A549 (cell line): ENCODE measurements at regions not wholly inside any gene's neighbourhood (a gene's known extent, or its start where the extent isn't known, plus 50 kb on each side); places are given as distances from the start of the nearest gene placed in this dataset.

Source experiments
- ATAC-seq, 2 experiments: fragments of 200-7000 bp in 1 of 2; fragments of >200 bp in 1 of 2; cut with Nextera tagmentation in 1 of 2; cut with Tn5 transposase in 1 of 2; 3 replicates each; pipeline versions ENCODE4 v1.8.0 to v1.9.1; 2018 to 2020; ENCODE audit warnings: mild to moderate bottlenecking in 1 of 2, moderate library complexity in 1 of 2
- CTCF ChIA-PET: fragments of 300-600 bp; sonication (Branson Sonifier 250); formaldehyde crosslinking; extraction: SDS; loops from one replicate; lab custom pipeline; 2021; ENCODE audit warnings: antibody characterized with exemption, inconsistent platforms; lab: Yijun Ruan, JAX
- POLR2A ChIA-PET: fragments of 350-600 bp; formaldehyde crosslinking; extraction: SDS; loops from one replicate; lab custom pipeline; 2021; ENCODE audit warnings: antibody characterized with exemption, inconsistent platforms; lab: Yijun Ruan, JAX
- DNase-seq, 2 experiments: peaks; one replicate each; pipeline versions ENCODE4 v3.0.0 to v3.0.0-alpha.2; 2011 to 2016; ENCODE audit warnings: low read depth in 1 of 2, low spot score in 1 of 2
- FAIRE-seq: peaks from 2 replicates; lab custom pipeline; 2011; peaks lifted over from hg19 to GRCh38; lab: Jason Lieb, UNC
- H3K27ac ChIP-seq, 2 experiments: fragments of >200 bp; sonication (Bioruptor Twin); formaldehyde crosslinking; 3 replicates each; pipeline ENCODE4 v1.5.1; 2016 to 2017
- H3K4me1 ChIP-seq: fragments of >200 bp; sonication (Bioruptor Twin); formaldehyde crosslinking; 3 replicates; pipeline ENCODE4 v1.6.1; 2016
- H3K4me2 ChIP-seq: fragments of >200 bp; sonication (Bioruptor Twin); formaldehyde crosslinking; 3 replicates; pipeline ENCODE4 v1.6.1; 2016
- H3K4me3 ChIP-seq: fragments of >200 bp; sonication (Bioruptor Twin); formaldehyde crosslinking; 3 replicates; pipeline ENCODE4 v1.5.1; 2016
- H3K9me3 ChIP-seq: fragments of >200 bp; sonication (Bioruptor Twin); formaldehyde crosslinking; 3 replicates; pipeline ENCODE4 v1.6.1; 2016
- BHLHE40 ChIP-seq: IDR thresholded peaks from 2 replicates; pipeline ENCODE4 v1.6.1; 2012; ENCODE audit warnings: low read depth, low read length, inconsistent platforms
- CBX2 ChIP-seq: fragments of 200-600 bp; sonication (generic); IDR thresholded peaks from 2 replicates; pipeline ENCODE4 v1.6.1; 2016; ENCODE audit warnings: low read depth, mild to moderate bottlenecking, borderline replicate concordance
- CBX8 ChIP-seq: fragments of 200-600 bp; sonication (generic); IDR thresholded peaks from 2 replicates; pipeline ENCODE4 v1.6.1; 2016
- CEBPB ChIP-seq, 2 experiments: fragments of >200 bp in 1 of 2; sonication (Bioruptor Twin) in 1 of 2; formaldehyde crosslinking in 1 of 2; IDR thresholded peaks; 2 replicates each; pipeline ENCODE4 v1.6.1; 2012 to 2016
- CHD2 ChIP-seq: fragments of 150-350 bp; IDR thresholded peaks from 2 replicates; pipeline ENCODE4 v1.6.1; 2014; ENCODE audit warnings: low read length; ENCODE audit not compliant: partially characterized antibody
- EHF ChIP-seq: fragments of 250-450 bp; sonication (Bioruptor Pico); IDR thresholded peaks from 2 replicates; pipeline ENCODE4 v1.5.0; 2020; ENCODE audit warnings: mild to moderate bottlenecking
- ESRRA ChIP-seq: fragments of 150-350 bp; IDR thresholded peaks from 2 replicates; pipeline ENCODE4 v1.6.1; 2014; ENCODE audit warnings: mild to moderate bottlenecking, low read length, borderline replicate concordance
- FOSL2 ChIP-seq, 2 experiments: fragments of 450-650 bp in 1 of 2; fragments of >200 bp in 1 of 2; sonication (Bioruptor Twin) in 1 of 2; formaldehyde crosslinking; IDR thresholded peaks; 2 replicates each; pipeline versions ENCODE4 v1.5.0 to v1.6.1; 2016 to 2020; ENCODE audit warnings: mild to moderate bottlenecking in 1 of 2, moderate library complexity in 1 of 2
- GATA3 ChIP-seq: IDR thresholded peaks from 2 replicates; pipeline ENCODE4 v1.6.1; 2012; ENCODE audit warnings: borderline replicate concordance
- HDAC2 ChIP-seq: fragments of 200-600 bp; sonication (generic); IDR thresholded peaks from 2 replicates; pipeline ENCODE4 v1.6.1; 2016
- JUN ChIP-seq, 2 experiments: fragments of >200 bp; sonication (Bioruptor Twin); formaldehyde crosslinking; IDR thresholded peaks; 2 replicates in 1 of 2; 3 replicates in 1 of 2; pipeline ENCODE4 v1.6.1; 2016 to 2017
- JUNB ChIP-seq: fragments of >200 bp; sonication (Bioruptor Twin); formaldehyde crosslinking; IDR thresholded peaks from 2 replicates; pipeline ENCODE4 v1.6.1; 2016
- KDM1A ChIP-seq: fragments of 200-600 bp; sonication (generic); IDR thresholded peaks from 2 replicates; pipeline ENCODE4 v1.6.1; 2016; ENCODE audit warnings: low read depth, mild to moderate bottlenecking
- KDM5A ChIP-seq: fragments of 200-600 bp; sonication (generic); IDR thresholded peaks from 2 replicates; pipeline ENCODE4 v1.6.1; 2016; ENCODE audit warnings: antibody characterized with exemption, mild to moderate bottlenecking
- MAFK ChIP-seq: fragments of 450-650 bp; IDR thresholded peaks from 2 replicates; pipeline ENCODE4 v1.6.1; 2014; ENCODE audit not compliant: partially characterized antibody
- MYC ChIP-seq: IDR thresholded peaks from 2 replicates; pipeline ENCODE4 v1.6.1; 2012; ENCODE audit warnings: mild to moderate bottlenecking, inconsistent platforms, low read length, improper control_type of control experiment, borderline replicate concordance
- NPAS2 ChIP-seq: fragments of 250-450 bp; sonication (Bioruptor Pico); IDR thresholded peaks from 2 replicates; pipeline ENCODE4 v1.8.0; 2022; ENCODE audit warnings: mild to moderate bottlenecking, moderate library complexity, borderline replicate concordance
- NR3C1 ChIP-seq: fragments of >200 bp; sonication (Bioruptor Twin); formaldehyde crosslinking; IDR thresholded peaks from 3 replicates; pipeline ENCODE4 v1.6.1; 2017
- PHF8 ChIP-seq: fragments of 200-600 bp; sonication (generic); IDR thresholded peaks from 2 replicates; pipeline ENCODE4 v1.6.1; 2016; ENCODE audit warnings: low read depth, mild to moderate bottlenecking, antibody characterized with exemption, moderate library complexity, borderline replicate concordance
- POLR2A ChIP-seq: IDR thresholded peaks from 2 replicates; pipeline ENCODE4 v1.6.1; 2012; ENCODE audit warnings: mild to moderate bottlenecking, low read length
- POLR2AphosphoS2 ChIP-seq: conservative IDR thresholded peaks from 2 replicates; pipeline ENCODE4 v1.6.1; 2012; ENCODE audit warnings: low read length, improper control_type of control experiment, inconsistent platforms
- RARB ChIP-seq: fragments of 250-450 bp; sonication (Bioruptor Pico); IDR thresholded peaks from 2 replicates; pipeline ENCODE4 v1.8.0; 2021; ENCODE audit warnings: mild to moderate bottlenecking, moderate library complexity
- RCOR1 ChIP-seq: fragments of 150-350 bp; IDR thresholded peaks from 2 replicates; pipeline ENCODE4 v1.6.1; 2014; ENCODE audit warnings: antibody characterized with exemption, low read length, low read depth
- RNF2 ChIP-seq: fragments of 200-600 bp; sonication (generic); IDR thresholded peaks from 2 replicates; pipeline ENCODE4 v1.6.1; 2016; ENCODE audit warnings: low read depth, mild to moderate bottlenecking, antibody characterized with exemption, moderate library complexity, borderline replicate concordance
- TFCP2L1 ChIP-seq: fragments of 250-450 bp; sonication (Bioruptor Pico); IDR thresholded peaks from 2 replicates; pipeline ENCODE4 v1.5.0; 2021; ENCODE audit warnings: mild to moderate bottlenecking
- TP53 ChIP-seq: fragments of 250-450 bp; sonication (Bioruptor Pico); IDR thresholded peaks from 2 replicates; pipeline ENCODE4 v1.5.0; 2021; ENCODE audit warnings: mild to moderate bottlenecking, moderate library complexity
- ZSCAN20 ChIP-seq: fragments of 250-450 bp; sonication (Bioruptor Pico); IDR thresholded peaks from 2 replicates; pipeline ENCODE4 v1.8.0; 2022; ENCODE audit warnings: mild to moderate bottlenecking, moderate library complexity
- WGBS: methylation state at CpG from one replicate; pipeline ENCODE4 v1.1.6; 2017; ENCODE audit errors: missing lambda C conversion rate; 5-methylcytosine and 5-hydroxymethylcytosine counted together
- TF ChIP-seq, protein P1 (sequence below): IDR thresholded peaks from 2 replicates; pipeline ENCODE4 v1.6.1; 2012
- TF ChIP-seq, protein P2 (sequence below): IDR thresholded peaks from 2 replicates; pipeline ENCODE4 v1.6.1; 2012
- TF ChIP-seq, protein P3 (sequence below): fragments of 450-650 bp; IDR thresholded peaks from 2 replicates; pipeline ENCODE4 v1.6.1; 2014; ENCODE audit warnings: antibody characterized with exemption
- TF ChIP-seq, protein P4 (sequence below): fragments of 150-350 bp; IDR thresholded peaks from 2 replicates; pipeline ENCODE4 v1.6.1; 2014; ENCODE audit warnings: low read depth, mild to moderate bottlenecking, low read length
- TF ChIP-seq, protein P5 (sequence below): fragments of 250-450 bp; sonication (Bioruptor Pico); IDR thresholded peaks from 2 replicates; pipeline ENCODE4 v1.5.0; 2020; ENCODE audit warnings: low read depth, mild to moderate bottlenecking, moderate library complexity

DNA sequence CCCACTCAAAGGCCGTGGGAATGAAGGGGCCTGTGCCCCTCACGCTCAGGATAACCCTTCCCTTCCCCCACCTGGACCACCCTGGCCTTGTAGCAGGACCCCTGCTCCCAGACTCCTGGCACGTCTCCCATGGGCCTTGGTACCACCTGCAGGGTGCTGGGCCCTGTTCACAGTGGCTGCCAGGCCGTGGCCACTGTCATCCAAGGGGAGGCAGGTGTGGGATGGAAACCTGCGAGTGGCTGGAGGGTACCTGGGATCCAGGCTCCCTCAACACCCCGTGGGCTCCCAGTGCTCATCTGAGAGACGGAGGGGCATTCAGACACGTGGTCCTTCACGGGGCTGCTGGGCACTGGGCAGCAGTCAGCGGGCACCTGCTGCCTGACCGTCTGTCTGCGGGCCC lies 75.6 kb upstream of the CIBAR2 start:
- POLR2A ChIA-PET, result no interaction called here
- no peak for ATAC-seq
- Histone ChIP-seq H3K9me3 (peaks cover 19% of the 10 kb centered on the region), H3K4me3 (no peak overlapping the region), H3K4me1 (no peaks in the 10 kb centered on the region), H3K4me2 (no peak overlapping the region), H3K27ac (no peak overlapping the region)
- FAIRE-seq, result no peak
- 83% methylated on average over 11 of the region's 12 CpGs for WGBS
- TF ChIP-seq, protein P1, sequence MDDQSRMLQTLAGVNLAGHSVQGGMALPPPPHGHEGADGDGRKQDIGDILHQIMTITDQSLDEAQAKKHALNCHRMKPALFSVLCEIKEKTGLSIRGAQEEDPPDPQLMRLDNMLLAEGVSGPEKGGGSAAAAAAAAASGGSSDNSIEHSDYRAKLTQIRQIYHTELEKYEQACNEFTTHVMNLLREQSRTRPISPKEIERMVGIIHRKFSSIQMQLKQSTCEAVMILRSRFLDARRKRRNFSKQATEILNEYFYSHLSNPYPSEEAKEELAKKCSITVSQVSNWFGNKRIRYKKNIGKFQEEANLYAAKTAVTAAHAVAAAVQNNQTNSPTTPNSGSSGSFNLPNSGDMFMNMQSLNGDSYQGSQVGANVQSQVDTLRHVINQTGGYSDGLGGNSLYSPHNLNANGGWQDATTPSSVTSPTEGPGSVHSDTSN, result no peak
- TF ChIP-seq, protein P2, sequence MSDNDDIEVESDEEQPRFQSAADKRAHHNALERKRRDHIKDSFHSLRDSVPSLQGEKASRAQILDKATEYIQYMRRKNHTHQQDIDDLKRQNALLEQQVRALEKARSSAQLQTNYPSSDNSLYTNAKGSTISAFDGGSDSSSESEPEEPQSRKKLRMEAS, result no peak
- TF ChIP-seq RNF2 (no peak), MYC (no peak), MAFK (no peak), POLR2A (no peak), TFCP2L1 (CRISPR knock-in tag) (no peak)
- TF ChIP-seq, protein P3, sequence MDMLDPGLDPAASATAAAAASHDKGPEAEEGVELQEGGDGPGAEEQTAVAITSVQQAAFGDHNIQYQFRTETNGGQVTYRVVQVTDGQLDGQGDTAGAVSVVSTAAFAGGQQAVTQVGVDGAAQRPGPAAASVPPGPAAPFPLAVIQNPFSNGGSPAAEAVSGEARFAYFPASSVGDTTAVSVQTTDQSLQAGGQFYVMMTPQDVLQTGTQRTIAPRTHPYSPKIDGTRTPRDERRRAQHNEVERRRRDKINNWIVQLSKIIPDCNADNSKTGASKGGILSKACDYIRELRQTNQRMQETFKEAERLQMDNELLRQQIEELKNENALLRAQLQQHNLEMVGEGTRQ, result no peak
- no peak for DNase-seq
- CTCF ChIA-PET, result interaction anchor here (1.0 to 1.9 kb wide), 3 partner anchors 10 to 65 kb away, joined by 3 to 5 read pairs (median 3); no protein-coding TSS in a partner anchor

DNA sequence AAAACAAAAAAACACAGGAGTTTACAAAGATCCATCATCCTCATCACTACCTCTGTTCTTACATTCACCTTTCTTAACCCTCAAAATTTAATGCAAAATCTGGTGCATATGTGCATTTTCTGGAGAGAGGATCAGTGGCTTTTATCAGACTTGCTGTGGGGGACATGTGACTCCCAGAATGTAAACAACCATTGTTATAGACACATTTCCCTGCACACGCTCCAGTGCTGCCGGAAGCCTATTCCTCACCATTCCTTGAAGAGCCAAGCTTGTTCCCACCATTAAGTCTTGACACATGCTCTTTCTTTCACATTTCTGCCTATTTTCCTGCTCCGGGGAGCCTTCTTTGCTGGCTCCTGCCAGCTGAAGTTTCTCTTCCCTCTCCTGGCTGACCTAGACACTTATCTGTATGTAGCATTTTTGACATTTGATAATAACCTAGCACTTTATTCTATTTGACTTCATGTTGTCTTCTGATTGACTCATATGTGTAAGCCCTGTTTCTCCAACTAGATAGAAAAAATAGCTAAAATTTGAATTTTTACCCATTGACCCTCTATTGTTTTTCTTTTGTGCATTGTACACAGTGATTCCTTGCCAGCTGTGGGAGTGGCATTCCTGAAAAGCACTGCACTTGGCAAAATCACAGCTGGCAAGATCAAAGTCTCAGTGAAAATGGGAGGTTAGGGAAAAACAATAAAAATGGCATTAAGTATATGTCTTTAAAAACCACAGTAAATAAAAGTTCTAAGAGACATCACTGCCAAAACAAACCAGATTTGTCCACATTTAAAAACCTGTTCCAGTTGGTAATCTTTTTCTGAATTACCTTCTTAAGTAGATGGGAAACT lies 76.8 kb upstream of the CIBAR2 start:
- no peak for ATAC-seq
- 86% methylated on average over 3 of the region's 3 CpGs for WGBS
- POLR2A ChIA-PET, result no interaction called here

DNA sequence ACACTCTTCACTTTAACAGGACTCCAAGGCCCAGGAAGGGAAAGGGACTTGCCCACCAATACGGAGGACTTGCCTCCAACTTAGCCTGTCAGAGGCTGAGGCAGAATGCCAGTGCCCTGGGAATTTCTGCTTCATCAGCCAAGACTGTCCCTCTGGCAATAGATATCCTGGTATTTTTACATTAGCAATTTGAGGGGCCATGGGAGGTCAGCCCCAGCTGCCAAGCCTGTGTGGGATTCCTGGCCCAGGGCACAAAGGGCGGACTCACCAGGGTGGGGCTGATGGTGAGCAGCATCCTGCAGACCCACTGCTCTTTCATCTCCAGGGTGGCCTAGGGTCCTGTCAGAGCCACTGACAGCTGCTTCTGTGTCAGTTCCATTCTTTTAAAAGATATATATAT lies 78.3 kb upstream of the CIBAR2 start:
- TF ChIP-seq HDAC2 (no peak), KDM5A (no peak), GATA3 (no peak), BHLHE40 (no peak), PHF8 (no peak), CHD2 (no peak), ZSCAN20 (CRISPR knock-in tag) (no peak), TFCP2L1 (CRISPR knock-in tag) (no peak), EHF (CRISPR knock-in tag) (no peak), JUN (IDR thresholded peaks at IDR 0.05) (no peak), ESRRA (no peak), TP53 (CRISPR knock-in tag) (no peak), CBX8 (no peak), FOSL2 (IDR thresholded peaks at IDR 0.05) (no peak), FOSL2 (CRISPR knock-in tag; IDR thresholded peaks at IDR 0.05) (no peak), RARB (no peak), CBX2 (no peak), RNF2 (no peak), CEBPB (IDR thresholded peaks at IDR 0.05) (no peak)
- TF ChIP-seq, protein P4, sequence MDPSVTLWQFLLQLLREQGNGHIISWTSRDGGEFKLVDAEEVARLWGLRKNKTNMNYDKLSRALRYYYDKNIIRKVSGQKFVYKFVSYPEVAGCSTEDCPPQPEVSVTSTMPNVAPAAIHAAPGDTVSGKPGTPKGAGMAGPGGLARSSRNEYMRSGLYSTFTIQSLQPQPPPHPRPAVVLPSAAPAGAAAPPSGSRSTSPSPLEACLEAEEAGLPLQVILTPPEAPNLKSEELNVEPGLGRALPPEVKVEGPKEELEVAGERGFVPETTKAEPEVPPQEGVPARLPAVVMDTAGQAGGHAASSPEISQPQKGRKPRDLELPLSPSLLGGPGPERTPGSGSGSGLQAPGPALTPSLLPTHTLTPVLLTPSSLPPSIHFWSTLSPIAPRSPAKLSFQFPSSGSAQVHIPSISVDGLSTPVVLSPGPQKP, result no peak
- TF ChIP-seq, protein P5, sequence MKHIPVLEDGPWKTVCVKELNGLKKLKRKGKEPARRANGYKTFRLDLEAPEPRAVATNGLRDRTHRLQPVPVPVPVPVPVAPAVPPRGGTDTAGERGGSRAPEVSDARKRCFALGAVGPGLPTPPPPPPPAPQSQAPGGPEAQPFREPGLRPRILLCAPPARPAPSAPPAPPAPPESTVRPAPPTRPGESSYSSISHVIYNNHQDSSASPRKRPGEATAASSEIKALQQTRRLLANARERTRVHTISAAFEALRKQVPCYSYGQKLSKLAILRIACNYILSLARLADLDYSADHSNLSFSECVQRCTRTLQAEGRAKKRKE, result no peak
- WGBS, result 94% methylated on average over 2 of the region's 2 CpGs
- Histone ChIP-seq H3K27ac (no peak overlapping the region), H3K9me3 (no peaks in the 10 kb centered on the region), H3K4me1 (no peaks in the 10 kb centered on the region), H3K4me2 (no peak overlapping the region), H3K4me3 (no peak overlapping the region)
- no peak for ATAC-seq
- no peak for FAIRE-seq
- POLR2A ChIA-PET, result no interaction called here
- DNase-seq, result no peak
- CTCF ChIA-PET, result interaction anchor here (0.9 to 1.7 kb wide), 3 partner anchors 9 to 58 kb away, joined by 3 to 5 read pairs (median 3); no protein-coding TSS in a partner anchor

More for the DNA sequence above, 76.8 kb upstream of the CIBAR2 start:
- Histone ChIP-seq H3K9me3 (peaks cover 12% of the 10 kb centered on the region), H3K4me1 (no peaks in the 10 kb centered on the region), H3K4me3 (no peak overlapping the region), H3K27ac (no peak overlapping the region)
- FAIRE-seq (no peak), DNase-seq (no peak)
- TF ChIP-seq POLR2AphosphoS2 (no peak), CHD2 (no peak), KDM1A (no peak), HDAC2 (no peak), NPAS2 (CRISPR knock-in tag) (no peak), CBX2 (no peak), GATA3 (no peak), JUNB (no peak), RCOR1 (no peak), NR3C1 (no peak)
- TF ChIP-seq, all 56 proteins: peak for 0
- CTCF ChIA-PET, result interaction anchor here (0.8 to 1.9 kb wide), 3 partner anchors 8 to 69 kb away, joined by 3 to 5 read pairs (median 3); no protein-coding TSS in a partner anchor
- H3K4me2 ChIP-seq, result no peak overlapping the region
